Activated naive CD8-positive, alpha-beta T cell treated with anti-CD3 and anti-CD28 coated beads for 36 hours (primary cell): ENCODE measurements at regions not wholly inside any gene's neighbourhood (a gene's known extent, or its start where the extent isn't known, plus 50 kb on each side); places are given as distances from the start of the nearest gene placed in this dataset.

Experiments
- DNase-seq: peaks from one replicate; pipeline ENCODE4 v3.0.0; 2021
- H3K27ac Mint-ChIP-seq: one replicate; pipeline ENCODE4 v1.8.0; 2022; ENCODE audit warnings: mild to moderate bottlenecking, moderate library complexity, mixed read lengths
- H3K27me3 Mint-ChIP-seq: one replicate; pipeline ENCODE4 v1.8.0; 2022; ENCODE audit warnings: mild to moderate bottlenecking, mixed read lengths
- H3K36me3 Mint-ChIP-seq: one replicate; pipeline ENCODE4 v1.8.0; 2021; ENCODE audit warnings: mild to moderate bottlenecking, mixed read lengths
- H3K4me1 Mint-ChIP-seq: one replicate; pipeline ENCODE4 v1.8.0; 2021; ENCODE audit warnings: mixed read lengths
- H3K4me3 Mint-ChIP-seq: one replicate; pipeline ENCODE4 v1.8.0; 2022; ENCODE audit warnings: mild to moderate bottlenecking, moderate library complexity, mixed read lengths
- H3K9me3 Mint-ChIP-seq: one replicate; pipeline ENCODE4 v1.8.0; 2022; ENCODE audit warnings: mixed read lengths

DNA sequence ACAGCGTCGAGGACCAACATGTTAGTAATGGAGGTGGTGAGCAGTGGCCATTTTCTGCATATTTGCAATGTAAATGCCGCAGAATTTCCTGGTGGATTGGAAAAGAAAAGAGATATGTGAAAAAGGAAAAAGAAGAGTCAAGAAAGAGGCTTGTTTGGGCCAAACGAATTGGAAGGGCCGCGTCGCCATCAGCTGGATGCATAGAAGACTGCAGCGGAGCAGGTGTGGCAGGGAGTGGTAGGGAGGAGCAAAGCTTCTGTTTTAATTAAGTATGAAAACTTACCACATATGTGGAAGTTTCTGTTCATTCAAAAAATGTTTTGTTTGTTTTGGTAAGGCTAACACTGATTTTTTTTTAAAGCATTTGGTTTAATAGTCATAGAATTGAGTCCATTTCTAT, 690.7 kb downstream of the NCAM2 start:
- no peaks in the 10 kb centered on the region for H3K4me1 Mint-ChIP-seq
- H3K27me3 Mint-ChIP-seq: no peaks in the 10 kb centered on the region
- no peak for DNase-seq
- H3K27ac Mint-ChIP-seq: no peak overlapping the region
- no peaks in the 10 kb centered on the region for H3K36me3 Mint-ChIP-seq
- H3K9me3 Mint-ChIP-seq: no peaks in the 10 kb centered on the region
- H3K4me3 Mint-ChIP-seq: no peak overlapping the region

DNA sequence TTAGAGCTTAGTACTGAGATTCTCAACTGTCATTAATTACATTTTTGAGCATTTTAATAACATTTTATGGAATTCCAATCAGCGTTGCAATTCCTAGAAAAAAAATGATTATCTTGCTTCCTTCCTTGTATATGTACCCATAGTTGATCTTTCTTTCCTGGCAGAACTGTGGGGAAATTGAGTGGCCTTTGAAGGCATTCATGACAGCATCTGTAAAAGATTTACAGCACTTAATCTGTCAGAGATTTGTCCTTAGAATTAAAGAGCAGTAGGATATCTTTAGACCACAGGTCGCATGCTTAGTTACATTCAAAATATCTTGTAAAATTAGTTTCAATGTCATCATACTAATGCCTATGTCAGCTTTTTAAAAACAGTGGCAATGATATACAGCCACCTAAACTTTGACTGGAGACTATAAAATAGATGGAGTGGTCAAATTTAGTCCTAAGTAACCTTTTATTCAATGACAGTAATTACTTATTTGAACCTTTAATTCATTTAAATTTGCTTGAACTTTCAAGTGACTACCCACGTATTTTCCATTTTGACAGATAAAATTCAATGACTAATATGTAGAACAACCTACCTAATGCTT, 692.0 kb downstream of the NCAM2 start:
- H3K27me3 Mint-ChIP-seq: no peaks in the 10 kb centered on the region
- no peaks in the 10 kb centered on the region for H3K36me3 Mint-ChIP-seq
- H3K4me1 Mint-ChIP-seq: no peaks in the 10 kb centered on the region
- H3K27ac Mint-ChIP-seq: no peak overlapping the region
- DNase-seq: no peak
- H3K4me3 Mint-ChIP-seq: no peak overlapping the region
- H3K9me3 Mint-ChIP-seq: no peaks in the 10 kb centered on the region

DNA sequence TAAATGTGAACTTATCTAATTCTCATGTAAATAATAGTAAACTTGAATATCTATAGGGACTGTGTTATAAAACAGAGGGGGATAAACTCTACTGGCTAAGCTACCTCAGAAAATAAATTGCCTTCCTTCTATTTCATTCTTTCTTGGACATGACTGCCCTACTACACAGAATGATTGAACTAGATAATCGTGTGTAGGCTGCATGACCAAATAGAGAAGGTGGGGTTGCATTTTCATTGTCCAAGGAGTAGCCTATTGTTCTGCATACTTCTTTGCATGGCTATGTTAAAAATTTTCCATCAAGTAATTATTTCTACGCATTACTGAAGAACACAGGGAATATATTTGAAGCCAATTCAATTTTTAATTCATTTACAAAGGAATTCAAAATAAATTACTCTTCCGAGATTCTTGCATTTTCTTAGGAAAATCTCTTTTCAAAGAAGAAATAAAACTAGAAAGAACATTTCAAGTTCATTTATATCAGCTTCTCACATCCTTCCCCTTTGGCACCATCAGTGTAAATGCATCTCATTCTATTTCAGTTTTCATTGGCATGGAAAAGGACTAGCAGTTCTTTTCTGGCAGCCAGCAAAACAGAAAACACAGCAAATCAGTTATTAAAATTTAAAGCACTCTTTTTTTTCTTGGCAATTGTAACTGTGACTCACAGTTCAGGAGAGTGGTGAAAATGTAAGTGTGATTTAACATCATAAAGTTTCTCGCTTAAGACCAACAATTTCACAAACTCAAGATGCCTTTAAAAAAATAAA, 714.7 kb downstream of the NCAM2 start:
- no peak overlapping the region for H3K27ac Mint-ChIP-seq
- no peak for DNase-seq
- peaks cover 3% of the 10 kb centered on the region for H3K9me3 Mint-ChIP-seq
- no peaks in the 10 kb centered on the region for H3K4me1 Mint-ChIP-seq
- no peaks in the 10 kb centered on the region for H3K36me3 Mint-ChIP-seq
- H3K4me3 Mint-ChIP-seq: no peak overlapping the region
- no peaks in the 10 kb centered on the region for H3K27me3 Mint-ChIP-seq

DNA sequence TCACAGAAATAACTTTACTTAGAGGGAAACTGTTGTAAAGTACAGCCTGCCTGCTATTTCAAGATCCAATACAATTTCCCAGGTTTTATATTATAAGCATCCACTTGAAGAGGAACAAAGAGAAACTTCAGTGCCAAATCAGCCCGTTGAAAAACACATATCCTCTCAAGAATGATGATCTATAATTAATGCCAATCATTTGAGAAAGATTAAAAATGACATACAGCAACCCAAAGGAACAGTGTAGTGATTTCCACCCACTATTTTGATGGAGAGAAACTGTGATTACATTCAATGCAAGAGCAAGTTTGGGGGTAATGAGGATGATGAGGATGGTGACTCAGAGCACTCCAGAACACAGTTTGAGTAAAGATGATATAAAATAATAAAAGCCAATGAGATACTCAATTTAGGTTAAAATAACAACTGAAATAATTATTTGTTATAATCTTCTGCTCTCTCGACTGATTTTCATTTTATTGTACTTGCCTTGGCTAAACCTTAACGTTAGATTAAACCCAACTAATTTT, 715.5 kb downstream of the NCAM2 start:
- Mint-ChIP-seq H3K4me3 (no peak overlapping the region), H3K9me3 (peaks cover under 1% of the 10 kb centered on the region), H3K27ac (no peak overlapping the region), H3K27me3 (no peaks in the 10 kb centered on the region), H3K4me1 (no peaks in the 10 kb centered on the region), H3K36me3 (no peaks in the 10 kb centered on the region)
- no peak for DNase-seq

DNA sequence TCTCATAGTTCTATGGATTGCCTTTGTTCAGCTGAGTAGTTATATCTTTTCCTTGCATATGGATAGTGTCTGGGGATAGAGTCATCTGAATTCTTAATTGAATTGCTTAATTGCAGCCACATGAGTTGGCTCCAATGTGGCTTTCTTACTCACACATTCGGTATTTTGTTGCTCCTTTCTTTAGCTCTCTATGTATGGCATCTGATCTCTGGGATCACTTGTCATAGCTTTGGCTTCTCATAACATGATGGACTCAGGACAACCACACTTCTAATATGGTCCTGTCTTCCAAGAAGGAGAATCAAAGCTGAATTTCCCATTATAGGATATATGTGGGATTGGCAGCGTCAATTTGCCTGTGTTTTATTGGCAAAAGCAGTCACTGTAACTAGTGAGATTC, 716.2 kb downstream of the NCAM2 start:
- Mint-ChIP-seq H3K4me1 (no peaks in the 10 kb centered on the region), H3K36me3 (no peaks in the 10 kb centered on the region)

DNA sequence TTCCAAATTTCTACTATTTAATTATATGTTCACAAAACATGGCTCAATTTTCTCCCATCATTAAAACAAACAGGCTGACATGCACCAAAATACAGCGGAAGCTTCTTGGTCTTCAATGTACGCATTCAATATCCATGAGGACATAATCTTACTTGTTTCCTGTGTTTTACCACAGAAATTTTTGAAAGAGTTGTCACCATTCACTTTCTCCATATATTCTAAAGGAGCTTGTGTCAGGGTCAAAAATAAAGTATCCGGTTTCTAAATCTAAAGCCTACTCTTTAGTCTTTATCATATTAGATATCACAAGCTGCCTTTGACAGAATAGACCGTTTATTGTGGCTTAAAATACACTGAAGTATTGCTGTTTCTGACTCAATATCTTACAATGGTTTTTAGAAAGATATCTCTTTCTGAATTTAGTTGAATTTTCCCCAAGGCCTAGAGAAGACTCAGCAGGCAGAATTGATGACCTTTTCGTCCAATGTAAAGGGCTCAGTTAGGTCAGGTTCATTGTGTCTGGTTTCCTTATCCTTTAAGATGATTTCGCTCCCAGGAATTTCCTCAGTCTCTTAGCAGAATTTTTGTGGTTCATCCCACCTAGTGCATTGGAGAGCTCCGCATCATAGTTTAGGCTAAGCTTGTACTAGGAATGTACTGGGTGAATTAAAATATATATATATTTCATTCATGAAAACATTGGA, 717.2 kb downstream of the NCAM2 start:
- Mint-ChIP-seq H3K4me1 (no peaks in the 10 kb centered on the region), H3K9me3 (no peaks in the 10 kb centered on the region), H3K4me3 (no peak overlapping the region), H3K27me3 (no peaks in the 10 kb centered on the region), H3K36me3 (no peaks in the 10 kb centered on the region), H3K27ac (no peak overlapping the region)
- DNase-seq: no peak

More for the DNA sequence above, 716.2 kb downstream of the NCAM2 start:
- Mint-ChIP-seq H3K27me3 (no peaks in the 10 kb centered on the region), H3K4me3 (no peak overlapping the region), H3K27ac (no peak overlapping the region), H3K9me3 (no peaks in the 10 kb centered on the region)
- DNase-seq: no peak

DNA sequence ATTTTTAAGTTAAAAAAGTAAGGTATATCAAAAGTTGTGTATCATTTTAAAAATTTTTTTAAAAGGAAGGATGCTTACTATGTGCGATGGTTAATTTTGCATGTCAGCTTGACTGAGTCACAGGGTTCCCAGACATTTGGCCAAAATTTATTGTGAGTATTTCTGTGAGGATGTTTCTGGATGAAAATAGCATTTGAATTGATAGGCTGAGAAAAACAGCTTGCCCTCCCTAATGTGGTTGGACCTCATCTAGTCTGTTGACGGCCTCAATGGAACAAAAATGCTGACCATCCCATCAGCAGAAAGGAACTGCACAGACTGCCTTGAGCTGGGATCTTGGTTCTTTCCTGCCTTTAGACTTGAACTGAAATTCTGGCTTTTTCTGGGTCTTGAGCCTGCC, 724.5 kb downstream of the NCAM2 start:
- Mint-ChIP-seq H3K27ac (no peak overlapping the region), H3K4me3 (no peak overlapping the region), H3K27me3 (no peaks in the 10 kb centered on the region), H3K9me3 (no peaks in the 10 kb centered on the region), H3K4me1 (no peaks in the 10 kb centered on the region), H3K36me3 (no peaks in the 10 kb centered on the region)
- DNase-seq: no peak

DNA sequence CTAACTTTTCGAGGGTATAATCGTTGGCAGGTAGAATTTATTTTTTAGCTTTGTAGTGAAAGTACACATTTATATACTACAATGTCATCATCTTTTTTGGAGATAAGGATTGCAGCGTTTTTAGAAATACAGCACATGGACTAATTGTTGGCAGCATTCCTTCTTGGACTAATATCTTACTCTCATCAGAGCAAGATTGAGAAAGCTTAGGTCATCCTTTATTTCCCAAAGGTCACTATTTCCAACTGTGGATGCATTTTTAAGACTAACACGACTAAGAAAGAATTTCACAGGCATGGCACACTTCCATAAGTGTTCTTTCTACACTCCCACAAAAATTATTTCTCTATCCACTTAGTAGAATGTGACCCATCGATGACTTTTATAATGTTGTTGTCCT, 732.3 kb downstream of the NCAM2 start:
- Mint-ChIP-seq H3K27me3 (no peaks in the 10 kb centered on the region), H3K9me3 (no peaks in the 10 kb centered on the region), H3K4me1 (no peaks in the 10 kb centered on the region), H3K27ac (no peak overlapping the region), H3K36me3 (no peaks in the 10 kb centered on the region), H3K4me3 (no peak overlapping the region)
- no peak for DNase-seq

DNA sequence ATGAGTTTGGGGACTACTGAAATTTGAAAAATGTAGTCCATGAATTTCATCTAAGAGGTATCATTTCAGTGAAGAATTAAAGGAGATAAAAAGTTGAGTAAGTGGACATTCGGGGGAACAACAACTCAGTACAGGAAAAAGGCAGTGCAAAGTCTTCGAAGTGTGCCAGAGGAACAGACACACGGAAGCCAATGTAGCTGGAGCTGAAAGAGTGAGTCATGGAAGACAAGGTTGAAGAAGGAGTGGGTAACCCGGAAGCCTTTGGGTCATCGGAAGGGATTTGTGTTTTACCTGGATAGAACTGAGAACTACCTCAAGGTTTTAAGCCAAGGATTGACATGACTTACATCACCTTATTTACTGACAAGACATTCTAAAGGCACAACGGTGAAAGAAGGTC, 733.4 kb downstream of the NCAM2 start:
- peaks cover 2% of the 10 kb centered on the region for H3K9me3 Mint-ChIP-seq
- no peak for DNase-seq
- no peak overlapping the region for H3K4me3 Mint-ChIP-seq
- no peaks in the 10 kb centered on the region for H3K4me1 Mint-ChIP-seq
- no peak overlapping the region for H3K27ac Mint-ChIP-seq
- H3K36me3 Mint-ChIP-seq: no peaks in the 10 kb centered on the region
- H3K27me3 Mint-ChIP-seq: no peaks in the 10 kb centered on the region

DNA sequence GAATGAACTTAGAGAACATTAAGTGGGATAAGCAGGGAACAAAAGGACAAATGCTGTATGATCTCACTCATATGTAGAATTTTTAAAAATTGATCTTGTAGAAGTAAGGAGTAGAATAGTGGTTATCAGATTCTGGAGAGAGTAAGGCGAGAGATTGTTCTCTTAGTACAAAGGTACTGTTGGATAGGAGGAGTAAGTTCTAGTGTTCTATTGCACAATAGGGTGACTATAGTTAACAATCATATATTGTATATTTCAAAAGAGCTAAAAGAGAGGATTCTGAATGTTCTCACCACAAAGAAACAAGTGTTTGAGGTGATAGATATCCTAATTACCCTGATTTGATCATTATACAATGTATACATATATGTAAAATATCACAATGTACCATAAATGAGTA, 735.9 kb downstream of the NCAM2 start:
- Mint-ChIP-seq H3K27me3 (no peaks in the 10 kb centered on the region), H3K9me3 (peaks cover 3% of the 10 kb centered on the region), H3K27ac (no peak overlapping the region), H3K36me3 (no peaks in the 10 kb centered on the region), H3K4me3 (no peak overlapping the region), H3K4me1 (no peaks in the 10 kb centered on the region)
- DNase-seq: no peak

DNA sequence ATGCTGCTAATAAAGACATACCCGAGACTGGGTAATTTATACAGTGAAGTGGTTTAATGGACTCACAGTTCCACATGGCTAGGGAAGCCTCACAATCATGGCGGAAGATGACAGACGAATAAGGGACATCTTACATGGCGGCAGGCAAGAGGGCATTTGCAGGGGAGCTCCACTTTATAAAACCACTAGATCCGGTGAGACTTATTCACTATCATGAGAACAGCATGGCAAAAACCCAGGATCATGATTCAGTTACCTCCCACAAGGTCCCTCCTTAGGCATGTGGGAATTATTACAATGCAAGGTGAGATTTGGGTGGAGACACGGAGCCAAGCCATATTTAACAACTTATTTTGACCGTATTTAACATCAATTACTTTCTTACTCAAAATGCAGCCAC, 739.0 kb downstream of the NCAM2 start:
- peaks cover 3% of the 10 kb centered on the region for H3K9me3 Mint-ChIP-seq
- no peaks in the 10 kb centered on the region for H3K4me1 Mint-ChIP-seq
- DNase-seq: no peak
- H3K36me3 Mint-ChIP-seq: no peaks in the 10 kb centered on the region
- no peaks in the 10 kb centered on the region for H3K27me3 Mint-ChIP-seq
- no peak overlapping the region for H3K27ac Mint-ChIP-seq
- H3K4me3 Mint-ChIP-seq: no peak overlapping the region

DNA sequence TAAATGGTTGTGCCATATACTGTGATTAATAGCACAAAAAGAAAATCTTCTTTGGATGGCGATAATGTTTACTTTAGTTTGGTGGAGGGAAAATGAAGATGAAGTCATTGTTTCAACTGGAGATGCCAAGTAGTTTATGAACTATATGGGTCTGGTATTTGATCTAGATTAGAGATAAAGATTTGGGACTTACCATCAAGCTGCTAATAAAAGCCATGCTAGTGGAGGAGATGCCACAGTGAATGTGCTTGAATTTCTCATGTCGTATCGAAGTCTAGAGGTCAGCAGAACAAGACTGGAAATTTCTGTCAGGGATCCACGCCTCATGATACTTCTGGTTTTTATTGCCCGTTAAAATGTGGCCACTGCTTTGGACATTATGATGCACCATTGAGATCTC, 742.0 kb downstream of the NCAM2 start:
- Mint-ChIP-seq H3K36me3 (no peaks in the 10 kb centered on the region), H3K4me3 (no peak overlapping the region), H3K27ac (no peak overlapping the region), H3K9me3 (peaks cover 3% of the 10 kb centered on the region), H3K4me1 (no peaks in the 10 kb centered on the region), H3K27me3 (no peaks in the 10 kb centered on the region)
- DNase-seq: no peak

DNA sequence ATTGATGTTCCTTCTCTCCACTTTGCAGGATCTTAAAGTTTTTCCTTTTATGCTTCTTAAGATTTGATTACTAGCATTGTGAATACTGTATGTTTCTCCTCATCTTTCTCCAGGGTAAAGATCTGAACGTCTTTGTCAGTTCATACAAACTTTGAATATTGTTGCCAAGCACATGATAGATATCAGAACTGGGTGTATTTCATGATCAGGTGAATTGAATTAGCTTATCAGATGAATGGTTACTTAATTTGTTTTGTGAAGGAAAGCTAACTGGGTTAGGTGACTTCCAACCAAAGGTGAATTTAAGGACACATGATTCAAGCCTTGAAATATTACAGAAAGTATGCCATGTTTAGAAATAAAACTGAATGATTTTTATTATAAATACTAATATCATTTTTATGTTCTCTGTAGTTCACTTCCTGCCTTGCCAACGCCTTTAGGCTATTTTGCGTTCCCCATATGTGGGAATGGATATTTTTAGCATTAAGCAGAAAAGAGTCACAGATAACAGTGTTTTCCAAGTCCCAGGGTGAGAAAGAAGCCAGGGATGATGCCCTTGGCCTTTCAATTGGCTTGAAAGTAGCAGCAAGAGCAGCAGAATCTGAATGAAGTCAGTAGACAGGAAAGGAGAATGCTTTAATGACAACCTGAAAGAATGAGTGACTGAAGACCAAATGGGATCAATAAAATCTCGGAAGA, 752.1 kb downstream of the NCAM2 start:
- Mint-ChIP-seq H3K27ac (no peak overlapping the region), H3K4me3 (no peak overlapping the region), H3K27me3 (no peaks in the 10 kb centered on the region), H3K36me3 (no peaks in the 10 kb centered on the region), H3K9me3 (peaks cover 2% of the 10 kb centered on the region), H3K4me1 (no peaks in the 10 kb centered on the region)
- no peak for DNase-seq

DNA sequence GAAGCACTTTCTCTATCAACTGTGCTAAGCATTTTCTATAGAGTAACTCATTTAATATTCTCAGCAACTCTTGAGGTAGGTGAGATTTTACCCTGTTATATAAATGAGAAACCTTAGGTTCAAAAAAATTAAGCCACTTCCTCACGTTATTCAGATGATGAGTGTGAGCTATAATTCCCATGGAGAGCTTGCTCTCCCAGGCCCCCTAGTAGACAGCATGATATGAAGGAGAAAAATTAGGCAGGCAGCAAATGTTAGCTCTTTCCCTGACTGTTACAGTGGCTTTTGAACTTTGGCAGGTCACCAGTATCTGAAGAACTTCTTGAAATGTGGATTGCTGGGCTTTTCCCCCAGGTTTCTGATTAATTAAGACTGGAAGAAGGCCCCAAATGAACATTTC, 753.1 kb downstream of the NCAM2 start:
- DNase-seq: no peak

DNA sequence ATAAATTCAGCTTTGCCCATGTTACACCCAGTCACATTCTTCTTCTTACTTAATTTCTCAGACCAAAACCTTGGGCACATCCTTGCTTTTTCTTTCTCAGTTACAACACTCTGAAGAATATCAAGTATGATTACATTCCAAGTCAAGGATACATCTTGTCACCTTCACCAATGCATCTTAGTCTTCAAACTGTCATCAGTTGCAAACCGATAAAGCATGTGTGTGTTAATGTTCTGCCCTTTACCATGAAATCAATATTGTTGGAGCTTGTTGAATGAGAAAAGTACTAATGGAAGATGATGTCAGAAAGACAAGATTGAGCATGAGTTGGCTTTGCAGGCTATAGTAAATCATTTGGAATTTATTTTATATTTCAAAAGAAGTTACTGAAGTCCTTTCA, 764.6 kb downstream of the NCAM2 start:
- H3K36me3 Mint-ChIP-seq: no peaks in the 10 kb centered on the region
- DNase-seq: no peak

More for the DNA sequence above, 753.1 kb downstream of the NCAM2 start:
- H3K27me3 Mint-ChIP-seq: no peaks in the 10 kb centered on the region
- H3K27ac Mint-ChIP-seq: no peak overlapping the region
- H3K9me3 Mint-ChIP-seq: peaks cover 2% of the 10 kb centered on the region
- H3K4me3 Mint-ChIP-seq: no peak overlapping the region
- H3K36me3 Mint-ChIP-seq: no peaks in the 10 kb centered on the region
- no peaks in the 10 kb centered on the region for H3K4me1 Mint-ChIP-seq

More for the DNA sequence above, 764.6 kb downstream of the NCAM2 start:
- no peaks in the 10 kb centered on the region for H3K27me3 Mint-ChIP-seq
- H3K27ac Mint-ChIP-seq: no peak overlapping the region
- no peak overlapping the region for H3K4me3 Mint-ChIP-seq
- no peaks in the 10 kb centered on the region for H3K4me1 Mint-ChIP-seq
- no peaks in the 10 kb centered on the region for H3K9me3 Mint-ChIP-seq
